ENCODE measurements at regions not wholly inside any gene's neighbourhood (a gene's known extent, or its start where the extent isn't known, plus 50 kb on each side); places are given as distances from the start of the nearest gene placed in this dataset.

DNA sequence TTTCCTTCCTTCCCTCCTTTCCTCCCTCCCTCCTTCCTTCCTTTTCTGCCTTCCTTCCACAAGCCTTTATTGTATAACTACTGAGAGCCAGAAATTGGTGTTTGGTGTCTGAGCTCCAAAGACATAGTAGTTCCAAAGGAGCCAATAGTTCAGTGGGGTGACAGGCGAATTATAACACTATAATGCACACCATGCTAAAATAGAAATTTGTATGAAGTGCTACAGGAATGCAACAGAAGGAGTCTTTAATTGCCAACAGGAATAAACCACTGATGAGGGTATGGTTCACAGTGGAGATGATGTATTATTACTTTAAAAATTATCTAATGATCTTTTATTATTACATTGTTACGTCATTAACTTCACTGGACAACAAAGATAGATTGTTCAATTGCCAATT is 158.8 kb upstream of the SP8 start:
- no peak for TF ChIP-seq POLR2A (IDR thresholded peaks at IDR 0.05)
- TF ChIP-seq POLR2AphosphoS5 (IDR thresholded peaks at IDR 0.05), result no peak
- TF ChIP-seq, protein P1, sequence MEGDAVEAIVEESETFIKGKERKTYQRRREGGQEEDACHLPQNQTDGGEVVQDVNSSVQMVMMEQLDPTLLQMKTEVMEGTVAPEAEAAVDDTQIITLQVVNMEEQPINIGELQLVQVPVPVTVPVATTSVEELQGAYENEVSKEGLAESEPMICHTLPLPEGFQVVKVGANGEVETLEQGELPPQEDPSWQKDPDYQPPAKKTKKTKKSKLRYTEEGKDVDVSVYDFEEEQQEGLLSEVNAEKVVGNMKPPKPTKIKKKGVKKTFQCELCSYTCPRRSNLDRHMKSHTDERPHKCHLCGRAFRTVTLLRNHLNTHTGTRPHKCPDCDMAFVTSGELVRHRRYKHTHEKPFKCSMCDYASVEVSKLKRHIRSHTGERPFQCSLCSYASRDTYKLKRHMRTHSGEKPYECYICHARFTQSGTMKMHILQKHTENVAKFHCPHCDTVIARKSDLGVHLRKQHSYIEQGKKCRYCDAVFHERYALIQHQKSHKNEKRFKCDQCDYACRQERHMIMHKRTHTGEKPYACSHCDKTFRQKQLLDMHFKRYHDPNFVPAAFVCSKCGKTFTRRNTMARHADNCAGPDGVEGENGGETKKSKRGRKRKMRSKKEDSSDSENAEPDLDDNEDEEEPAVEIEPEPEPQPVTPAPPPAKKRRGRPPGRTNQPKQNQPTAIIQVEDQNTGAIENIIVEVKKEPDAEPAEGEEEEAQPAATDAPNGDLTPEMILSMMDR (IDR thresholded peaks at IDR 0.05), result no peak

Measured in suprapubic skin (tissue), 4 donors.